B cell (primary cell): ENCODE measurements at regions not wholly inside any gene's neighbourhood (a gene's known extent, or its start where the extent isn't known, plus 50 kb on each side); places are given as distances from the start of the nearest gene placed in this dataset.

ENCODE experiments used
- ATAC-seq: fragments of 200-7000 bp; cut with Tn5 transposase; one replicate; pipeline ENCODE4 v1.10.0; 2021; ENCODE audit warnings: low read depth, mild to moderate bottlenecking, moderate number of reproducible peaks, moderate library complexity
- CTCF ChIA-PET: fragments of 350-600 bp; sonication (Branson Sonifier 250); formaldehyde crosslinking; loops from one replicate; lab custom pipeline; 2021; ENCODE audit warnings: antibody characterized with exemption, inconsistent platforms; lab: Charles Lee
- POLR2A ChIA-PET: fragments of 350-600 bp; sonication (Branson Sonifier 250); formaldehyde crosslinking; loops from one replicate; lab custom pipeline; 2021; ENCODE audit warnings: antibody characterized with exemption; lab: Charles Lee
- DNase-seq: peaks from one replicate; pipeline ENCODE4 v3.0.0; 2013
- H2AFZ ChIP-seq: 2 replicates; pipeline ENCODE4 v1.6.1; 2012; ENCODE audit warnings: mild to moderate bottlenecking, low read depth, low read length; ENCODE audit not compliant: insufficient read depth, poor library complexity, severe bottlenecking
- H3K27ac ChIP-seq, 2 donors: 1 replicate in 1 of 2; 2 replicates in 1 of 2; pipeline ENCODE4 v1.5.1; 2012 to 2013; ENCODE audit warnings: low read length in 2 of 2, mild to moderate bottlenecking in 2 of 2, moderate library complexity in 1 of 2
- H3K27me3 ChIP-seq, 4 experiments: fragments of 200-600 bp in 1 of 4; sonication (generic) in 1 of 4; replicated peaks in 1 of 4; 1 replicate in 2 of 4; 2 replicates in 2 of 4; pipeline versions ENCODE4 v1.6.1 to v1.7.0; 2013 to 2016; ENCODE audit warnings: low read length in 3 of 4, mild to moderate bottlenecking in 2 of 4, mixed read lengths in 1 of 4, moderate library complexity in 1 of 4; ENCODE audit not compliant: insufficient read depth in 4 of 4, control insufficient read depth in 3 of 4; ENCODE audit errors: control extremely low read depth in 1 of 4
- H3K36me3 ChIP-seq, 2 experiments: replicated peaks in 1 of 2; 1 replicate in 1 of 2; 2 replicates in 1 of 2; pipeline versions ENCODE4 v1.6.1 to v1.7.1; 2013; ENCODE audit warnings: low read length in 1 of 2; ENCODE audit not compliant: insufficient read depth in 2 of 2, control insufficient read depth in 1 of 2; ENCODE audit errors: control extremely low read depth in 1 of 2, extremely low read depth in 1 of 2
- H3K4me1 ChIP-seq, 2 donors: fragments of 200-600 bp in 1 of 2; sonication (generic) in 1 of 2; 1 replicate in 1 of 2; 2 replicates in 1 of 2; pipeline versions ENCODE4 v1.5.1 to v1.6.1; 2013 to 2017; ENCODE audit warnings: low read length in 2 of 2; ENCODE audit not compliant: control insufficient read depth in 2 of 2, insufficient read depth in 2 of 2
- H3K4me2 ChIP-seq: replicated peaks from 2 replicates; pipeline ENCODE3; 2012; ENCODE audit warnings: mild to moderate bottlenecking, low read depth, low read length; ENCODE audit not compliant: poor library complexity, severe bottlenecking
- H3K4me3 ChIP-seq, 5 experiments: fragments of 200-600 bp in 1 of 5; sonication (generic) in 1 of 5; 1 replicate in 3 of 5; 2 replicates in 2 of 5; pipeline versions ENCODE4 v1.5.1 to v1.7.0; 2011 to 2016; ENCODE audit warnings: low read length in 4 of 5, mild to moderate bottlenecking in 4 of 5, low read depth in 2 of 5, control low read depth in 1 of 5, moderate library complexity in 1 of 5; ENCODE audit not compliant: insufficient read depth in 1 of 5; ENCODE audit errors: control extremely low read depth in 1 of 5, extremely low read depth in 1 of 5
- H3K79me2 ChIP-seq: fragments of 200-600 bp; sonication (generic); one replicate; pipeline ENCODE4 v1.6.0; 2016; ENCODE audit warnings: low read length; ENCODE audit not compliant: control insufficient read depth, insufficient read depth
- H3K9ac ChIP-seq: fragments of 200-600 bp; sonication (generic); 2 replicates; pipeline ENCODE4 v1.6.1; 2017; ENCODE audit warnings: mild to moderate bottlenecking, low read length, moderate library complexity
- H3K9me3 ChIP-seq, 3 donors: one replicate each; pipeline versions ENCODE4 v1.6.1 to v1.7.1; 2013; ENCODE audit warnings: low read length in 2 of 3; ENCODE audit not compliant: control insufficient read depth in 2 of 3, insufficient read depth in 1 of 3; ENCODE audit errors: control extremely low read depth in 1 of 3
- H4K20me1 ChIP-seq: 2 replicates; pipeline ENCODE4 v1.6.0; 2012; ENCODE audit warnings: mild to moderate bottlenecking, low read length; ENCODE audit not compliant: insufficient read depth, control insufficient read depth, poor library complexity, severe bottlenecking
- H3K27ac Mint-ChIP-seq: one replicate; pipeline ENCODE4 v1.8.0; 2021; ENCODE audit warnings: mixed read lengths
- H3K27me3 Mint-ChIP-seq: one replicate; pipeline ENCODE4 v1.8.0; 2021; ENCODE audit warnings: mixed read lengths
- H3K4me1 Mint-ChIP-seq: one replicate; pipeline ENCODE4 v1.8.0; 2021; ENCODE audit warnings: mixed read lengths
- H3K4me3 Mint-ChIP-seq: one replicate; pipeline ENCODE4 v1.8.0; 2021; ENCODE audit warnings: mixed read lengths
- H3K9me3 Mint-ChIP-seq: one replicate; pipeline ENCODE4 v1.8.0; 2022; ENCODE audit warnings: mixed read lengths; ENCODE audit not compliant: insufficient read depth
- CTCF ChIP-seq: fragments of 200-600 bp; IDR thresholded peaks from one replicate; pipeline ENCODE4 v1.8.0; 2022; ENCODE audit warnings: antibody characterized with exemption, mild to moderate bottlenecking
- EZH2 ChIP-seq: IDR thresholded peaks from 2 replicates; pipeline ENCODE4 v1.6.1; 2012; ENCODE audit warnings: borderline replicate concordance, low read depth, mild to moderate bottlenecking, moderate library complexity, low read length; ENCODE audit not compliant: insufficient read depth, poor library complexity, severe bottlenecking
- WGBS: methylation state at CpG from one replicate; pipeline ENCODE4 v1.1.5; 2013; ENCODE audit warnings: missing lambda C conversion rate; ENCODE audit not compliant: insufficient coverage; 5-methylcytosine and 5-hydroxymethylcytosine counted together
- intact Hi-C: fragments of 100-400 bp; cut with micrococcal nuclease; formaldehyde crosslinking; loops from one replicate; pipeline ENCODE4 v1.10.0; 2022

- Histone ChIP-seq H3K4me2 (no peak overlapping the region), H3K9ac (no peak overlapping the region)
- no peak overlapping the region for H3K4me3 Mint-ChIP-seq
Observed at GRCh38 chr18:22349966-22350365, 67.7 kb downstream of the CTAGE1 start.

GRCh38 chr18:22349317-22349898 lies 68.3 kb downstream of the CTAGE1 start:
- H3K27me3 ChIP-seq = peaks cover 0 to 21% (median 15%) of the 10 kb centered on the region in 4 experiments
- Mint-ChIP-seq H3K4me3 (no peak overlapping the region), H3K27ac (no peak overlapping the region), H3K27me3 (peaks cover 59% of the 10 kb centered on the region), H3K9me3 (peaks cover 5% of the 10 kb centered on the region), H3K4me1 (no peaks in the 10 kb centered on the region)
- no peak overlapping the region for H3K4me2 ChIP-seq
- no peaks in the 10 kb centered on the region for H4K20me1 ChIP-seq
- H3K9me3 ChIP-seq = peaks cover 0 to 3% (median 0%) of the 10 kb centered on the region in 3 donors
- ChIA-PET POLR2A (no interaction called here), CTCF (no interaction called here)
- intact Hi-C loops = no loop called here
- no peak overlapping the region for H3K9ac ChIP-seq
- DNase-seq (no peak), ATAC-seq (no peak)
- WGBS = 40% methylated on average over 6 of the region's 11 CpGs
- H3K79me2 ChIP-seq = no peaks in the 10 kb centered on the region
- TF ChIP-seq CTCF = no peak
- no peak for TF ChIP-seq EZH2
- no peak overlapping the region for H3K27ac ChIP-seq
- no peak overlapping the region for H3K4me3 ChIP-seq
- H2AFZ ChIP-seq = no peak overlapping the region
- H3K36me3 ChIP-seq = no peaks in the 10 kb centered on the region
- H3K4me1 ChIP-seq = no peaks in the 10 kb centered on the region

More at GRCh38 chr18:22349966-22350365, 67.7 kb downstream of the CTAGE1 start:
- Histone ChIP-seq H2AFZ (no peak overlapping the region), H3K4me3 (no peak overlapping the region), H3K4me1 (no peaks in the 10 kb centered on the region), H3K27me3 (peaks cover 0 to 21% (median 15%) of the 10 kb centered on the region in 4 experiments), H3K79me2 (no peaks in the 10 kb centered on the region), H3K27ac (no peak overlapping the region), H3K9me3 (peaks cover 0 to 3% (median 0%) of the 10 kb centered on the region in 3 donors), H4K20me1 (no peaks in the 10 kb centered on the region), H3K36me3 (no peaks in the 10 kb centered on the region)
- CTCF ChIA-PET = no interaction called here
- no peaks in the 10 kb centered on the region for H3K4me1 Mint-ChIP-seq
- no peak for DNase-seq
- WGBS = 38% methylated on average over 4 of the region's 8 CpGs
- H3K9me3 Mint-ChIP-seq = peaks cover 5% of the 10 kb centered on the region
- intact Hi-C loops = no loop called here
- H3K27ac Mint-ChIP-seq = no peak overlapping the region
- H3K27me3 Mint-ChIP-seq = peaks cover 59% of the 10 kb centered on the region
- ATAC-seq = no peak
- POLR2A ChIA-PET = no interaction called here
- no peak for TF ChIP-seq EZH2
- no peak for TF ChIP-seq CTCF
